ENCODE measurements at regions not wholly inside any gene's neighbourhood (a gene's known extent, or its start where the extent isn't known, plus 50 kb on each side); places are given as distances from the start of the nearest gene placed in this dataset.
"Not testable (repeated sequence)": the region's sequence is repeated elsewhere in the genome, so short reads cannot be mapped to it uniquely, and the experiment has no call there.

GRCh38 chr16:5156486-5156885 is 58.9 kb upstream of the EEF2KMT start:
- TF ChIP-seq MAFK, USF2 (IDR thresholded peaks at IDR 0.05; ENCODE audit: low read depth, low read length): not testable (repeated sequence)
